IPS-20b (cell line): ENCODE measurements at regions not wholly inside any gene's neighbourhood (a gene's known extent, or its start where the extent isn't known, plus 50 kb on each side); places are given as distances from the start of the nearest gene placed in this dataset.

Experiments
- H3K27ac ChIP-seq: one replicate; pipeline ENCODE4 v1.5.1; 2013; ENCODE audit warnings: low read length
- H3K27me3 ChIP-seq: 2 replicates; pipeline ENCODE4 v1.6.1; 2013; ENCODE audit warnings: mild to moderate bottlenecking, low read length, inconsistent platforms; ENCODE audit not compliant: insufficient read depth
- H3K36me3 ChIP-seq: 2 replicates; pipeline ENCODE4 v1.6.1; 2013; ENCODE audit warnings: low read depth, mild to moderate bottlenecking, inconsistent platforms, low read length, moderate library complexity; ENCODE audit not compliant: insufficient read depth
- H3K4me1 ChIP-seq: 2 replicates; pipeline ENCODE4 v1.6.1; 2013; ENCODE audit warnings: mild to moderate bottlenecking, control low read depth, inconsistent platforms, low read length, moderate library complexity; ENCODE audit not compliant: insufficient read depth
- H3K4me3 ChIP-seq: 2 replicates; pipeline ENCODE4 v1.5.1; 2013; ENCODE audit warnings: mild to moderate bottlenecking, low read length, inconsistent platforms
- H3K9ac ChIP-seq: 2 replicates; pipeline ENCODE4 v1.6.1; 2013; ENCODE audit warnings: low read depth, mild to moderate bottlenecking, inconsistent platforms, low read length, moderate library complexity
- H3K9me3 ChIP-seq: 2 replicates; pipeline ENCODE4 v1.6.1; 2013; ENCODE audit warnings: mild to moderate bottlenecking, low read depth, low read length, inconsistent platforms; ENCODE audit not compliant: insufficient read depth

GRCh38 chr4:129514852-129515251 is 418.9 kb downstream of the C4orf33 start:
- Histone ChIP-seq H3K9me3 (no peaks in the 10 kb centered on the region), H3K27ac (no peak overlapping the region), H3K4me3 (no peak overlapping the region), H3K27me3 (no peaks in the 10 kb centered on the region), H3K9ac (no peak overlapping the region), H3K4me1 (no peaks in the 10 kb centered on the region), H3K36me3 (no peaks in the 10 kb centered on the region)

- H3K36me3 ChIP-seq, result no peaks in the 10 kb centered on the region
Observed at GRCh38 chr4:129515356-129515755, 419.4 kb downstream of the C4orf33 start.

DNA sequence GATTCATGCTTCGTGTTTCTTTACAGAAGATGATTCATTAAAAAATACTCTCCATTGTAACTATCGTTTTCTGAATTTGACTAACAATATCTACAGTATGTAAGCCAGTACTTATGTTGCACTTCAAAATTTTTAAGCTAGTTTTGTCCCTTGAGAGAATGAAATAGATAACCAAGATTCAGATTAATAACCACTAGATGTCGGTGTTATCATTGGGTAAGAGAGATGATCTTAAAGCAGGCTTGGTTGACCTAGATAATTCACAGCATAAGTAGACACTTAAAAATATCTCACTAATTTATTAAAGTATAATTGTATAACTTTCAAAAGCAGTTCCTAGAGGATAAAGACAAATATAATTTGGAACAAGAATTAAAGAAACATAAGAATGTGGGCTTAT is 430.9 kb downstream of the C4orf33 start:
- H3K27ac ChIP-seq, result no peak overlapping the region
- no peak overlapping the region for H3K4me3 ChIP-seq
- H3K9me3 ChIP-seq, result no peaks in the 10 kb centered on the region
- H3K9ac ChIP-seq, result no peak overlapping the region
- no peaks in the 10 kb centered on the region for H3K27me3 ChIP-seq
- no peaks in the 10 kb centered on the region for H3K36me3 ChIP-seq
- H3K4me1 ChIP-seq, result peaks cover 5% of the 10 kb centered on the region; the same call in 1 of the 2 replicates

More at GRCh38 chr4:129515356-129515755, 419.4 kb downstream of the C4orf33 start:
- Histone ChIP-seq H3K9me3 (no peaks in the 10 kb centered on the region), H3K4me1 (no peaks in the 10 kb centered on the region), H3K27me3 (no peaks in the 10 kb centered on the region), H3K9ac (no peak overlapping the region), H3K4me3 (no peak overlapping the region), H3K27ac (no peak overlapping the region)

GRCh38 chr4:129531253-129531652 is 435.3 kb downstream of the C4orf33 start:
- no peaks in the 10 kb centered on the region for H3K4me1 ChIP-seq
- no peaks in the 10 kb centered on the region for H3K9me3 ChIP-seq
- no peak overlapping the region for H3K9ac ChIP-seq
- H3K4me3 ChIP-seq, result no peak overlapping the region
- no peaks in the 10 kb centered on the region for H3K36me3 ChIP-seq
- no peak overlapping the region for H3K27ac ChIP-seq
- no peaks in the 10 kb centered on the region for H3K27me3 ChIP-seq

GRCh38 chr4:129532573-129532972 is 436.6 kb downstream of the C4orf33 start:
- H3K4me1 ChIP-seq, result no peaks in the 10 kb centered on the region
- H3K27me3 ChIP-seq, result no peaks in the 10 kb centered on the region
- no peak overlapping the region for H3K9ac ChIP-seq
- no peaks in the 10 kb centered on the region for H3K9me3 ChIP-seq
- no peak overlapping the region for H3K27ac ChIP-seq
- H3K36me3 ChIP-seq, result no peaks in the 10 kb centered on the region
- H3K4me3 ChIP-seq, result no peak overlapping the region

DNA sequence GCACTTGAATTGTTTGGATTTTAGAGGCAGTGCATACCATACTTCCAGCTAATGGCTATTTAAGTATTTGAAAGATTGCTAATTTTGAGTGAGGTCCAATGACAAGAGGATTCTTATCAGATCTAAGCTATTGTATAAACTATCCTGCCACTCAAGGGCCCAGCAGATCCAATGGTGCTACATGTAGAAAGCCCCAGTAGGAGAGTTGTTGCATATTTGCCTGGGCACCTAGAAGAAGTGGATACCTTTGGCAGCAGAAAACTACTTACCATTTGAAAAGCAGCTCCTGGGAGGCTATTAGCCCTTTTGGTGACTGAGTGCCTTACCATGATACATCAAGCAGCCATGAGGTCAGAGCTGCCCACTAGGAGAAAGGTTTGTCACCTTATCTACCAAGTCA is 447.3 kb downstream of the C4orf33 start:
- Histone ChIP-seq H3K4me1 (no peaks in the 10 kb centered on the region), H3K4me3 (no peak overlapping the region), H3K27me3 (no peaks in the 10 kb centered on the region), H3K27ac (no peak overlapping the region), H3K9ac (no peak overlapping the region), H3K36me3 (no peaks in the 10 kb centered on the region), H3K9me3 (no peaks in the 10 kb centered on the region)

DNA sequence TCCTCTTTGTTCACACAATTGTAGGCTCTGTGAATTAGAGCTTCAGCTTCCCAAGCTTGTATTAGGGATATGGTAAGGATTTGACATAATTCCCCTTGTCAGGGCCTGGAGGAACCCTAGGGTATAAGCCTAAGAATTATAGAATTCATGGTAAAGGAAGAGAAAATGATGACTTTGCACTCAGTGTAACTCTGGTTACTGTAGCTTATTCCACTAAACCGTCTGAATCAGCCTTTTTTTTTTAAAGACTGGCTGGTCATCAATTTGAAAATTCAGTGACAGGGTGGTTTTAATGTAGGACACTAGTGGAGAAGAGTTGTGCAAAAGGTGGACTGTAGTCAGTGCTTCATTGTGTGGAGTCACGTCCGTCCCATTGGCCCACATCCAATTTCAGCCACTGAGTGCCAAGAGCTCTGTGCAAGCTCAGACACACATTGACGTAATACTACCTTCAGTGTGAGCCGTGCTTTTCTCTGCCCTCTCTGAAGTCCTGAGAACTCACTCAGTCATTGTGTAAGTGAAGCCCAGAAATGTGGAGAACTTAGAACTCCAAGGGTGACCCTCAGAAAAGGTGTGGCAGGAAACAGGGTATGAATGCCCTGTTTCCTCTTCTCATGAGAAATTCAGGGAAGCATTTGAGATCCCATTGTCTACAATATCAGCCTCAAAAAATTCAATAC is 449.8 kb downstream of the C4orf33 start:
- H3K9ac ChIP-seq, result no peak overlapping the region

GRCh38 chr4:129546531-129546930 is 450.6 kb downstream of the C4orf33 start:
- Histone ChIP-seq H3K36me3 (no peaks in the 10 kb centered on the region), H3K27me3 (no peaks in the 10 kb centered on the region), H3K9me3 (no peaks in the 10 kb centered on the region), H3K4me1 (no peaks in the 10 kb centered on the region), H3K4me3 (no peak overlapping the region), H3K9ac (no peak overlapping the region), H3K27ac (no peak overlapping the region)

More for the DNA sequence above, 449.8 kb downstream of the C4orf33 start:
- Histone ChIP-seq H3K4me3 (no peak overlapping the region), H3K27me3 (no peaks in the 10 kb centered on the region), H3K9me3 (no peaks in the 10 kb centered on the region), H3K27ac (no peak overlapping the region), H3K4me1 (no peaks in the 10 kb centered on the region), H3K36me3 (no peaks in the 10 kb centered on the region)

DNA sequence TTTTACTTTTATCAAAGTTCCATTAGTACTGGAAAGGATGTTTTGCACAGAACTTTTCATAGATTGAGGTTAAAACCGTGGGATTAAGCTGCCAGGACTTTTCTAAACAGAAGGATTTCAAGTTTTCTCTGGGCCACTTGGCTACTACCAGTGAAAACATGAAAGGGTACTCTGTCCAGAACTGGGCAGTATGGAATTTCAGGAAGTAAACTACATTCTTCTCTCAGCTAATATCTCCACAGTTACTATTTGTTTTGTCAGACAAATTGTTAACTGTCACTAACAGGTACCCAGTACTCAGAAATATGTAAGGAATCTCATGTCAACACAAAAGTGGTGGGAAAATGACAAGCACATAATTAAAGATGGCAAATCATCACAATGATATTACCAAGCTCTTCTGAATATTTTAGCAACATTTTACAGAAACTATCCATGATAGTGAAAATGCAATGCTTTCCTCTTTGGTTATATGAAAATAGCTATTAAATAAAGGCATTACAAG is 454.4 kb downstream of the C4orf33 start:
- Histone ChIP-seq H3K36me3 (no peaks in the 10 kb centered on the region), H3K27me3 (no peaks in the 10 kb centered on the region), H3K4me1 (no peaks in the 10 kb centered on the region), H3K9ac (no peak overlapping the region), H3K4me3 (no peak overlapping the region), H3K9me3 (no peaks in the 10 kb centered on the region), H3K27ac (no peak overlapping the region)

DNA sequence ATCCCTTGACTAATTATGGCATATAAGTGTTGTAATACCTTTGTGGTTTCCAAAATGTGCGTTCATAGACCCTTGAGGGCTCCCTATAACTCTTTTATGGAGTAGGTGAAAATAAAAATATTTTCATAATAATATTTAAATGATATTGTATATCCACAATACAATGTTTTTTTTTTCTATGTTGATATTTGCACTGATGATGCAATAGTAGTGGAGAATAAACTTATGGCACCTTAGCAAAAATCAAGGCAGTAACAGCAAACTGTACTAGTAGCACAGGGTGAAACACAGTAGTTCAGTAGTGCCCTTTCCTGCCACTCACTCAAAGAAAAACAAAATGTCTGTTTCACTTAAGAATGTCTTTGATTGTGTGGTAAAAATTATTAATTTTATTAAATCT is 465.3 kb downstream of the C4orf33 start:
- Histone ChIP-seq H3K9ac (no peak overlapping the region), H3K27ac (no peak overlapping the region), H3K27me3 (no peaks in the 10 kb centered on the region), H3K36me3 (no peaks in the 10 kb centered on the region), H3K4me3 (no peak overlapping the region), H3K9me3 (no peaks in the 10 kb centered on the region), H3K4me1 (no peaks in the 10 kb centered on the region)

DNA sequence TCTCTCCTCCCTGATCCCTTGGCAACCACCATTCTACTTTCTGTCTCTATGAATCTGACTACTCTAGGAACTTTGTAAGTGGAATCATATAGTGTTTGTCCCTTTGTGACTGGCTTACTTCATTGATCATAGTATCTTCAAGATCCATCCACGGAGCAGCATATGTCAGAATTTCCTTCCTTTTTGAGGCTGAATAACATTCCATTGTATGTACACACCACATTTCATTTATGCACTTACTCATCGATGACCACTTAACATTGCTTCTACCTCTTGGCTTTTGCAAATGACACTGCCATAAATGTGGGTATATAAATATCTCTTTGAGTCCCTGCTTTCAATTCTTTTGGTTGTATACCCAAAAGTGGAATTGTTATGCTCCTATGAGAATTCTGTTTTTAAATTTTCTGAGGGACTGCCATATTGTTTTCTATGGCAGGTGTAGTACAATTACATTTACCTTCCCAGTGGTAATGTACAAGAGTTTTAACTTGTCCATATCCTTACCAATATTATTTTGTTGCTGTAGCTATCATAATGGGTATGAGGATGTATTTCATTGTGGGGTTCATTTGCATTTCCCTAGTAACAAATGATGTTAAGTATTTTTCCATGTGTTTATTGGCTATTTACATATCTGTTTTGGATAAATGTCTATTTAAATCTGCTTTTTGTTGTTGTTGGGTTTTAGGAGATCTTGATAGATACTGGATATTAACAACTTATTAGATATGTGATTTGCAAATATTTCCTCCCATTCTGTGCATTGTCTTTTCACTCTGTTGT is 466.1 kb downstream of the C4orf33 start:
- Histone ChIP-seq H3K4me3 (no peak overlapping the region), H3K4me1 (peaks cover 6% of the 10 kb centered on the region; the same call in 1 of the 2 replicates), H3K9me3 (no peaks in the 10 kb centered on the region), H3K27ac (no peak overlapping the region), H3K36me3 (no peaks in the 10 kb centered on the region), H3K9ac (no peak overlapping the region), H3K27me3 (no peaks in the 10 kb centered on the region)

GRCh38 chr4:129565214-129565613 is 469.3 kb downstream of the C4orf33 start:
- H3K27me3 ChIP-seq, result no peaks in the 10 kb centered on the region
- H3K9ac ChIP-seq, result no peak overlapping the region
- H3K36me3 ChIP-seq, result no peaks in the 10 kb centered on the region
- H3K4me3 ChIP-seq, result no peak overlapping the region
- H3K27ac ChIP-seq, result no peak overlapping the region
- H3K4me1 ChIP-seq, result peaks cover 16% of the 10 kb centered on the region; the same call in 1 of the 2 replicates
- H3K9me3 ChIP-seq, result no peaks in the 10 kb centered on the region
